H9 (cell line): ENCODE measurements at regions not wholly inside any gene's neighbourhood (a gene's known extent, or its start where the extent isn't known, plus 50 kb on each side); places are given as distances from the start of the nearest gene placed in this dataset.

Source experiments
- DNase-seq: peaks from one replicate; pipeline ENCODE4 v3.0.0-alpha.2; 2017
- H2AFZ ChIP-seq: one replicate; pipeline ENCODE4 v1.6.1; 2013; ENCODE audit warnings: mild to moderate bottlenecking, low read length, control low read depth, moderate library complexity
- H2AK5ac ChIP-seq: 2 replicates; pipeline ENCODE4 v1.6.1; 2013; ENCODE audit warnings: low read length, control low read depth, mixed read lengths; ENCODE audit not compliant: insufficient read length
- H2BK120ac ChIP-seq: one replicate; pipeline ENCODE4 v1.6.1; 2013; ENCODE audit warnings: low read depth, mild to moderate bottlenecking, low read length, control low read depth, inconsistent platforms; ENCODE audit not compliant: poor library complexity, severe bottlenecking
- H2BK12ac ChIP-seq: 2 replicates; pipeline ENCODE4 v1.6.1; 2013; ENCODE audit warnings: low read length, control low read depth, mixed read lengths, low read depth; ENCODE audit not compliant: insufficient read length
- H2BK15ac ChIP-seq: 2 replicates; pipeline ENCODE4 v1.6.1; 2013; ENCODE audit warnings: low read depth, low read length, control low read depth
- H2BK20ac ChIP-seq: one replicate; pipeline ENCODE4 v1.6.1; 2013; ENCODE audit warnings: low read depth, mild to moderate bottlenecking, low read length, control low read depth, inconsistent platforms; ENCODE audit not compliant: poor library complexity, severe bottlenecking
- H2BK5ac ChIP-seq: 2 replicates; pipeline ENCODE4 v1.6.1; 2013; ENCODE audit warnings: low read length, control low read depth, mixed read lengths; ENCODE audit not compliant: insufficient read length
- H3K14ac ChIP-seq: 2 replicates; pipeline ENCODE4 v1.6.1; 2013; ENCODE audit warnings: low read length, control low read depth; ENCODE audit not compliant: insufficient read depth
- H3K18ac ChIP-seq: 2 replicates; pipeline ENCODE4 v1.6.1; 2013; ENCODE audit warnings: low read depth, mild to moderate bottlenecking, mixed read lengths, low read length, control low read depth; ENCODE audit not compliant: insufficient read length
- H3K23ac ChIP-seq: 2 replicates; pipeline ENCODE4 v1.6.1; 2013; ENCODE audit warnings: low read length, control low read depth, mixed read lengths, low read depth; ENCODE audit not compliant: insufficient read length
- H3K23me2 ChIP-seq: 2 replicates; pipeline ENCODE4 v1.6.1; 2013; ENCODE audit warnings: low read depth, mild to moderate bottlenecking, mixed read lengths, low read length, control low read depth; ENCODE audit not compliant: insufficient read length, poor library complexity, severe bottlenecking
- H3K27ac ChIP-seq: 2 replicates; pipeline ENCODE4 v1.5.1; 2013; ENCODE audit warnings: low read length, control low read depth, mixed read lengths, low read depth; ENCODE audit not compliant: insufficient read length
- H3K27me3 ChIP-seq: 2 replicates; pipeline ENCODE4 v1.6.1; 2013; ENCODE audit warnings: low read length, control low read depth, inconsistent platforms; ENCODE audit not compliant: insufficient read depth
- H3K4ac ChIP-seq: 2 replicates; pipeline ENCODE4 v1.6.1; 2013; ENCODE audit warnings: low read depth, mild to moderate bottlenecking, control low read depth, inconsistent platforms, low read length, moderate library complexity
- H3K4me1 ChIP-seq: 2 replicates; pipeline ENCODE4 v1.6.1; 2013; ENCODE audit warnings: low read length, control low read depth, inconsistent platforms; ENCODE audit not compliant: insufficient read depth
- H3K4me2 ChIP-seq: 2 replicates; pipeline ENCODE4 v1.6.1; 2013; ENCODE audit warnings: low read length, control low read depth, mixed read lengths; ENCODE audit not compliant: insufficient read length, insufficient read depth
- H3K56ac ChIP-seq: 2 replicates; pipeline ENCODE4 v1.6.1; 2013; ENCODE audit warnings: low read depth, mild to moderate bottlenecking, mixed read lengths, low read length, control low read depth; ENCODE audit not compliant: insufficient read length
- H3K79me1 ChIP-seq: 2 replicates; pipeline ENCODE4 v1.6.1; 2013; ENCODE audit warnings: low read depth, mild to moderate bottlenecking, moderate library complexity, low read length, control low read depth, inconsistent platforms; ENCODE audit not compliant: insufficient read depth, poor library complexity, severe bottlenecking
- H3K79me2 ChIP-seq: 2 replicates; pipeline ENCODE4 v1.6.1; 2013; ENCODE audit warnings: low read length, control low read depth, inconsistent platforms; ENCODE audit not compliant: insufficient read depth
- H3K9ac ChIP-seq: 2 replicates; pipeline ENCODE4 v1.6.1; 2013; ENCODE audit warnings: low read length, control low read depth, mixed read lengths; ENCODE audit not compliant: insufficient read length; ENCODE audit errors: extremely low read depth
- H3K9me3 ChIP-seq: one replicate; pipeline ENCODE4 v1.6.1; 2013; ENCODE audit warnings: low read depth, low read length, inconsistent platforms; ENCODE audit not compliant: control insufficient read depth
- H3T11ph ChIP-seq: one replicate; pipeline ENCODE4 v1.6.1; 2013; ENCODE audit warnings: mild to moderate bottlenecking, low read length, control low read depth, inconsistent platforms
- H4K20me1 ChIP-seq: one replicate; pipeline ENCODE4 v1.6.1; 2013; ENCODE audit not compliant: control insufficient read depth, insufficient read length, insufficient read depth
- H4K5ac ChIP-seq: 2 replicates; pipeline ENCODE4 v1.6.1; 2013; ENCODE audit warnings: low read depth, mild to moderate bottlenecking, mixed read lengths, low read length, control low read depth; ENCODE audit not compliant: insufficient read length
- H4K8ac ChIP-seq: replicated peaks from 2 replicates; pipeline ENCODE4 v1.6.1; 2013; ENCODE audit warnings: low read length, control low read depth, mixed read lengths, low read depth; ENCODE audit not compliant: insufficient read length
- H4K91ac ChIP-seq: 2 replicates; pipeline ENCODE4 v1.6.1; 2013; ENCODE audit warnings: low read depth, mild to moderate bottlenecking, moderate library complexity, mixed read lengths, low read length, control low read depth; ENCODE audit not compliant: insufficient read length
- H3K27ac Mint-ChIP-seq, 3 experiments: 2 replicates in 2 of 3; 3 replicates in 1 of 3; pipeline ENCODE4 v1.8.0; 2020 to 2021; ENCODE audit warnings: mixed read lengths in 3 of 3, mild to moderate bottlenecking in 1 of 3, moderate library complexity in 1 of 3
- H3K27me3 Mint-ChIP-seq: 2 replicates; pipeline ENCODE4 v1.8.0; 2021; ENCODE audit warnings: low read depth, mild to moderate bottlenecking, moderate library complexity, mixed read lengths
- H3K36me3 Mint-ChIP-seq, 3 experiments: 2 replicates in 2 of 3; 3 replicates in 1 of 3; pipeline ENCODE4 v1.8.0; 2020 to 2021; ENCODE audit warnings: low read depth in 3 of 3, mixed read lengths in 3 of 3; ENCODE audit not compliant: insufficient read depth in 1 of 3
- H3K4me1 Mint-ChIP-seq, 2 experiments: 2 replicates each; pipeline ENCODE4 v1.8.0; 2020; ENCODE audit warnings: mixed read lengths in 2 of 2
- H3K4me3 Mint-ChIP-seq, 2 experiments: 2 replicates in 1 of 2; 3 replicates in 1 of 2; pipeline ENCODE4 v1.8.0; 2020 to 2021; ENCODE audit warnings: mild to moderate bottlenecking in 2 of 2, mixed read lengths in 2 of 2, moderate library complexity in 1 of 2
- H3K9me3 Mint-ChIP-seq, 2 experiments: 2 replicates in 1 of 2; 3 replicates in 1 of 2; pipeline ENCODE4 v1.8.0; 2020; ENCODE audit warnings: mild to moderate bottlenecking in 2 of 2, mixed read lengths in 2 of 2, moderate library complexity in 1 of 2
- CTCF ChIP-seq: fragments of 200-600 bp; sonication (generic); conservative IDR thresholded peaks from 3 replicates; pipeline ENCODE4 v1.8.0; 2021; ENCODE audit warnings: antibody characterized with exemption, mild to moderate bottlenecking
- WGBS: extraction: QIAGEN DNeasy Blood & Tissue Kit; methylation state at CpG from one replicate; pipeline ENCODE4 v1.1.7; 2013; ENCODE audit warnings: missing lambda C conversion rate, low lambda C conversion rate, mixed read lengths; ENCODE audit not compliant: insufficient read length; ENCODE audit errors: extremely low coverage; 5-methylcytosine and 5-hydroxymethylcytosine counted together

GRCh38 chr7:47218378-47219176 is 363.3 kb downstream of the TNS3 start:
- Mint-ChIP-seq H3K4me3 (no peak overlapping the region), H3K27ac (peak overlapping the region in 1 of 3 experiments; percentile 61; a peak in 2 of 7 replicates), H3K36me3 (peaks cover 0 to under 1% (median 0%) of the 10 kb centered on the region in 3 experiments; a peak in 1 of 7 replicates), H3K27me3 (peaks cover 2% of the 10 kb centered on the region), H3K4me1 (0 out of 4 replicates have a peak, but pooled peaks cover 0 to 2% of the 10 kb centered on the region in 2 experiments), H3K9me3 (no peaks in the 10 kb centered on the region)
- Histone ChIP-seq H3K14ac (no peak overlapping the region; the same call in 1 of the 2 replicates), H4K20me1 (no peaks in the 10 kb centered on the region), H2BK12ac (no peak overlapping the region), H2AK5ac (no peak overlapping the region), H3K27ac (no peak overlapping the region), H3K4me2 (no peak overlapping the region), H2BK5ac (no peak overlapping the region), H2BK120ac (no peak overlapping the region), H4K8ac (no peak overlapping the region), H2BK15ac (no peak overlapping the region), H3K9me3 (no peaks in the 10 kb centered on the region), H3K4ac (no peak overlapping the region), H2BK20ac (no peak overlapping the region), H3K79me1 (no peaks in the 10 kb centered on the region), H3K79me2 (no peaks in the 10 kb centered on the region), H3K27me3 (no peaks in the 10 kb centered on the region), H2AFZ (no peak overlapping the region), H3K4me1 (no peaks in the 10 kb centered on the region), H3T11ph (no peak overlapping the region), H4K5ac (no peak overlapping the region), H3K18ac (no peak overlapping the region), H3K9ac (no peak overlapping the region), H3K23me2 (no peaks in the 10 kb centered on the region), H3K23ac (no peak overlapping the region), H4K91ac (no peak overlapping the region), H3K56ac (no peak overlapping the region)
- TF ChIP-seq CTCF, result no peak
- DNase-seq, result no peak
- no CpG with 5 or more reads among the region's 9 CpGs for WGBS
